Ovary (tissue), 3 donors: ENCODE measurements at regions not wholly inside any gene's neighbourhood (a gene's known extent, or its start where the extent isn't known, plus 50 kb on each side); places are given as distances from the start of the nearest gene placed in this dataset.

ENCODE experiments used
- CTCF ChIP-seq, 3 donors: fragments of 450-650 bp in 2 of 3; fragments of 200-600 bp in 1 of 3; IDR thresholded peaks; one replicate each; pipeline versions ENCODE4 v1.5.1 to v1.8.0; 2016 to 2022; ENCODE audit warnings: antibody characterized with exemption in 3 of 3, mild to moderate bottlenecking in 1 of 3
- EP300 ChIP-seq: sonication (generic); formaldehyde crosslinking; IDR thresholded peaks from one replicate; pipeline ENCODE4 v1.6.1; 2017; ENCODE audit warnings: antibody characterized with exemption
- donor health status: DM: no; HTN: no; CAD: no.

GRCh38 chr5:128714551-128714950 is 176.5 kb upstream of the FBN2 start:
- TF ChIP-seq CTCF (IDR thresholded peaks at IDR 0.05) (no peak), EP300 (no peak)
